CD4-positive, alpha-beta T cell treated with Interferon gamma for 1 hour (primary cell): ENCODE measurements at regions not wholly inside any gene's neighbourhood (a gene's known extent, or its start where the extent isn't known, plus 50 kb on each side); places are given as distances from the start of the nearest gene placed in this dataset.
"Not testable (repeated sequence)": the region's sequence is repeated elsewhere in the genome, so short reads cannot be mapped to it uniquely, and the experiment has no call there.

ENCODE experiments used
- DNase-seq: peaks from one replicate; pipeline ENCODE4 v3.0.0-alpha.2; 2020

DNA sequence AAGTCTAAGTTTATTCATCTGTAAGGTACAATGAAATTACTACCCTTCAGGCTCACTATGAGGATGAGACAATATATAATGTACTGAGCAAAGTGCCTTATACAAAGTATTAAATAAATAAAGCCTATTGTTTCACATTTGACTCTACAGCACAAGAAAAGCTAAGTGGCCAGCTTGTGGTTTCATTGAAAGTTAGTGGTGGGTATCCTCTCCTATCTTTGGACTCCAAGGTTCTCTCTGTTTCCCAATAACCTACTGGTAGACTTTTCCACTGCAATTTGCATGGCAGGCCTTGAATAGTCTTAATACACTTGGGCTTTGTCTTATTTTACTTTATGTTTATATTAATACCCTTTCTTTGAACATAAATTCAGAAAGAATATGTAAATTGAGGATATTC is 262.7 kb downstream of the DEPDC1B start:
- DNase-seq: no peak

DNA sequence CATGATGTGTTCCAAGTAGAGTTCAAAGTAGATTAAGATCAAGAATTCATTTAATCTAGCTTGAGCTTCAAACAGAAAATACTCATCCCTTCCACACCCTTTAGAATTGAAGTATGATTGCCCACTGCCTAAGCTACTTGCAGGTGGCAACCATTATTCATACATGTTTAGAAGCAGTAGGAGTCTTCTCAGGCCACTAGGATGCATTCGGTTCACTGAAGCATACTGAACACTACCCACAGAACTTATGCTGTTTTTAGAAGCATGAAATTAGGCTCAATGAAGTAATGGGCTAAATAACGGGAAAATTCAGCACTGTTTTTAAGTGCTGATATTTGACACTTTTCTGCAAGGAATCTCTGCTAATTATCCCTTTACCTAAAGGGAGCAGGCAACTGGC is 263.4 kb downstream of the DEPDC1B start:
- no peak for DNase-seq

DNA sequence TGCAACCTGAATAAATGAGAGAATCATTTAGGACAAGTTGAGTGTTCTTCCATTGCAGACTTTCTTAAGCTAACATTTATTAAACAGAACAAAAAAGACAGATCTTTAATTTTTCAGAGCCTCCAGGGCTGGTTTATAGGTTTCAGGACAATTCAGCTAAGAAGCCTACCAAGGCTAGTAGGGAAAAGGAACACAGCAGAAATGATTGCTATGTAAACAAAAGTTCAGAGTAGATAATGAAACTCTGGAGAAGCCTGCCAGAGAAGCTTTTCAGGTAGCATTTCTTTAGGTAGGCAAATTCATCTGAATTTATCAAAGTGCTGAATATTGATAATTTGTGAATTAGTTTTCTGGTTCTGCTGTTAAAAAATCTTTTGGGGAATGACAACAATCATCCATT is 264.2 kb downstream of the DEPDC1B start:
- no peak for DNase-seq

DNA sequence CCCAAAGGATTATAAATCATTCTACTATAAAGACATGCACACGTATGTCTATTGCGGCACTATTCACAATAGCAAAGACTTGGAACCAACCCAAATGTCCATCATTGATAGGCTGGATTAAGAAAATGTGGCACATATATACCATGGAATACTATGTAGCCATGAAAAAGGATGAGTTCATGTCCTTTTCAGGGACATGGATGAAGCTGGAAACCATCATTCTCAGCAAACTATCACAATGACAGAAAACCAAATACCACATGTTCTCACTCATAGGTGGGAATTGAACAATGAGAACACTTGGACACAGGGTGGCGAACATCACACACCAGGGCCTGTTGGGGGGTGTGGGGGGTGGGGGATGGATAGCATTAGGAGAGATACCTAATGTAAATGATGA is 273.8 kb downstream of the DEPDC1B start:
- DNase-seq: not testable (repeated sequence)

DNA sequence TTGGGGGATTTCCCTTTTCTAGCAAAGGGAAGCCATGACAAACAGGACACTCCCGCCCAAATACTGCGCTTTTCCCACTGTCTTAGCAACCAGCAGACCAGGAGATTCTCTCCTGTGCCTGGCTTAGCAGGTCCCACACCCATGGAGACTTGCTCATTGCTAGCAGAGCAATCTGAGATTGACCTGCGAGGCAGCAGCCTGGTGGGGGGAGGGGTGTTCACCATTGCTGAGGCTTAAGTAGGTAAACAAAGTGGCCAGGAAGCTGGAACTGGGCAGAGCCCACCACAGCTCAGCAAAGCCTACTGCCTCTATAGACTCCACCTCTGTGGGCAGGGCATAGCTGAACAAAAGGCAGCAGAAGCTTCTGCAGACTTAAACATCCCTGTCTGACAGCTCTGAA is 279.2 kb downstream of the DEPDC1B start:
- DNase-seq: not testable (repeated sequence)

DNA sequence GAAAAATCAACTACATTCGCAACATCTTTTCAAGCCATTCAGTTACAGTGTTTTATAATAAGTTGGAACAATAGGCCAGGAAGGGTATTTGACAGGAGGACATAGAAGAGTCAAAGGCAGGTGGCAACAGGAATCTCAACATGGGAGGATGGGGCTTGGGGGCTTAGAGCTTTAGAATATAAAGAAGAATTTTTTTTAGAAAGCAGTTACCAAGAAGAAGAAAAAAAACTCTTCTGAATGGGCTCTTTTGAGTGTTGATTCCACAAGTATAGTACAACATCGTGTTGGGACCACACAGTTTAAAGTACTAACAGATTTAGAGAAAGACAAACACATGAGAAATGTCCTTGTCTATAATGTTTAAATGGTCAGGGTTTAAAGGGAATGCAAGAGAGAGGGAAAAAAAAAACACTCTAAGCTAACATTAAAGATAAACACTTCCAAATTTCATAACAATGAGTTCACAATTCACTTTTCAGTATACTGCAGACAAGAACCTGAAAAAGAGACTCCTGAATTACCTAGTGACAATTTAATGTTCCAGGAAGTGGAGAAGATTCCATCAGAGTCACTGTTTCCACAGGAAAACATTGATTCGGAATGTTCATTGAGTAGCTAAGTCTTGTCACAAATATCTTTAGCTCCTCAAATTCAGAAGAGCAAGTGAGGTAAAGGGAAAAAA is 282.3 kb downstream of the DEPDC1B start:
- DNase-seq: no peak

DNA sequence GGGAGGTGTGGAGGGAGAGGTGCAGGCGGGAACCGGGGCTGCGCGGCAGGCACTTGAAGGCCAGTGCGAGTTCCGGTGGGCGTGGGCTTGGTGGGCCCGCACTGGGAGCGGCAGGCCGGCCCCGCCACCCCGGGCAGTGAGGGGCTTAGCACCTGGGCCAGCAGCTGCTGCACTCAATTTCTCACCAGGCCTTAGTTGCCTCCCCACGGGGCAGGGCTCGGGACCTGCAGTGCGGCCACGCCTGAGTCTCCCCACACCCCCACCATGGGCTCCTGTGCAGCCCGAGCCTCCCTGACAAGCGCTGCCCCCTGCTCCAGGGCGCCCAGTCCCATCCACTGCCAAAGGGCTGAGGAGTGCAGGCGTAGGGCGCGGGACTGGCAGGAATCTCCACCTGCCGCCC is 284.5 kb downstream of the DEPDC1B start:
- no peak for DNase-seq

DNA sequence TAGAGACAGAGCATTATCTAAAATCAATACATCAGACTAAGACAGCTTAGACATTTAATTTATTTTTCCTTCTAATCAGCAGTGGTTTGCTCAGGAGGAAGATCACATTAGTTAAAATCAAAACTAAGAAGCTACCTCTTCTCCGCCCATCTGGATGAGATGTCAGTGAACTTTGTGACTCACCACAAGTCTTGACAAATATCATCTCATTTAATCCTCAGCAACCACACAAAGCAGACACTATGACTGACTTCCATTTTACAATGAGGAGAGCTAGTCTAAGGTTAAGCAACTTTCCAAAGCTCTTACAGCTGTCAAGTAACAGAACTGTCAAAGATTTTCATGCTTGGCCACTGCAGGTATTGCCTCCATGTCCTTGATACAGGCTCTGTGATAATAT is 289.5 kb downstream of the DEPDC1B start:
- DNase-seq: no peak

DNA sequence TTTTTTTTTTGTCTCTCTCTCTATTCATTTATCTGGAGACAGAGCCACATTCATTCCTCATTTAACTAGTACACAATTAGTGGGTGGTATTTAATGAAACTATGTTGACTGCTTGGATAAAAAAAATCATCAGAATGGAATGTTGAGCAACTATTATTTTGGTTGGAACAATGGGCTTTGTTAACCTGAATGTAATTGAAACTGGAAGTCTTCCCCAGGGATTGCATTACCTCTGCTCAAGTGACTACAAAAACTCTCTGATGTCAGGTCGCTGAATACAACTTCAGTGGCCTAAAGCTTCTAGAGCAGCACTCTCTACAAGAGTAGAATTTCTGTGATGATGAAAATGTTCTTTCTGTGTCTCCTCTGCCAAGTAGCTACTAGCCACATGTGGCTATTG is 295.8 kb downstream of the DEPDC1B start:
- DNase-seq: no peak

DNA sequence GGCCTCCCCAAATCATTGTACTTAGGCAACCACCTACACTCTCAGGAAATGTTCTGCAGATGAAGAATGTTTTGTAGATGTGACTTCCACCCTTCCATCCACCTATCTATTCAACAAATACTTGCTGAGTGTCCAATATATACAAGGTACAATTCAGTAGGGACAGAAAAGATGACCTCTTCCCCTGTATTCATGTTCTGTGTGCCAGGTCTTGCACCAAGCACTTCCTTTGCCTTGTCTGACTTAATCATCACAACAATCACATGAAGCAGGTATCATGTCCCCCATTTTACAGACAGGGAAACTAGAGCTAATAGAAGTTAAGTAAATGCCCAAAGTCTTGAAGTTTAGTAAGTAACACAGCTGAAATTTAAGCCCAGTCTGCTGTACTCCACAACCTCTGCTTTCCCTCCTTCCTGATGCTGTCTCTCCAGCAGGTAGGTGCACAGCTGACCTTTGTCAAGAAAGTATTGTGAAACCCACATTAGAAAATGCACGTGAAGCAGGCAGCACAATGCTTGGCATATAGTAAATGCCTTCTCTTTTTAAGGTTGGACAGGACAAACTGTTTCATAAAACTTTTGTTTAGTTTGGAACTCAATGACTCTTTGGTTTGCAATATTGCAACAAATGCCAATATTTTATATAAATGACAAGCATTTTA is 296.5 kb downstream of the DEPDC1B start:
- no peak for DNase-seq

DNA sequence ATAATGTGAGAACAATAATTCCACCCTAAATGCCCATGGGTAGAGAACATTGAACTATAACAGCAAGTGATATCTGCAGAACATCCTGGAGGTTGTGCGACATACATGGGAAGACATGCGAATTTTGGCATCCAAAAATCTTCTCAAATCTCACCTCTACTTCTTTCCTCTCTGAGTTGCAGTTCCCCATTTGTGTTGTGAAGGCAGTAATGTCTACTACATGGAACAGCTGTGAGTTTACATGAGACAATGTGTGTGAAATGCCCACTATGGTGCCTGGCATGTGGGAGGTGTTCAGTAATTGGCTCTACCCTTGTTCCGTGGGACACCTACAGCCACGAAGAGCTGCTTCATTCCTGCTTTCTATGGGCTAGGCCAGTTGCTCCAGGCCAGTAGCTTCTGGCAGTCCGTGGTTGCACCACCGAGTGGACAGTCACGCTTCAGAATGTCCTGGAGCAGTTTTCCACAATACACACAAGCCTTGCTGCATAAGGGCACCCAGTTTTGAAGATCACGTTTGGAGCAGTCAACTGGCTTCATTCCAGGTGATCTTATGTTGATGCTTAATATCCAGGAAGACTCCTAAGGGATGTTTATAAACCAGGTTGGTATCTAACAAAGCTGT is 297.7 kb downstream of the DEPDC1B start:
- DNase-seq: no peak

DNA sequence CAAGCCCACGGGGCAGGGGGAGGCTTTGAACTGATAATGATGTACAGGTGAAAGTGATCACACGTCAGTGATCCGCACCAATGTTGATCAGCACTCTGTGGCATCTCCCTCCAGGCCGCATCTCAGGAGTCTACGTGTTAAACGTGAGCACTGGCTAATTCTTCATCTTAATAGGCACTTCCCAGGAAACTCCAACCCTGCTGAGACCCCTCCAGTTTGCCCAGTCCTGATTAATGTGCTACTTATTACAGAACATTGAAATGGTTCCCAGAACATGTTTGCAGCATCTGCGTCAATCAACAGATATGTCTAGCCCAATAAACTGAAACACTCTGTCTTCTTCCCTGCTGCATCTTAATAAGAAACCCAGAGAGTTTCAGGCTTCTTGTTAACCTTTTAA is 298.4 kb downstream of the DEPDC1B start:
- DNase-seq: no peak

DNA sequence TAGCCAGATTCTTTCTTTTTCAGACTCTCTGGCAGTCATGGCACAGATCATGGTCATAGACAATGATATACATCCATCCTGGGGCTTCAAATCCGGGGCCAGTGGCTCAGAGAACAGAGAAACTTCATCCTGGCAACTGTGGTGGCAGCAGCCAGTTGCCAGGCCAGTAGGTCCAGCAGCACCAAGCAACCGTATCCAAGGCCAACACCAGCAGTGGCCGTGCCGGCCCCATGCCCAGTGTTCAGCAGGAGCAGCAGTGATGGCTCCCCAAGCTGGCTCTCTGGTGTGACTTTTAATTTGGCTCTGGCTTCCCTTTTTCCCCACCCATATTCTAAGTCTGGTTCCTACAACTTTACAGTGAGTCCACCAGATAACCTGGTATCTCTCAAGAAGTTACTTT is 300.5 kb downstream of the DEPDC1B start:
- no peak for DNase-seq

DNA sequence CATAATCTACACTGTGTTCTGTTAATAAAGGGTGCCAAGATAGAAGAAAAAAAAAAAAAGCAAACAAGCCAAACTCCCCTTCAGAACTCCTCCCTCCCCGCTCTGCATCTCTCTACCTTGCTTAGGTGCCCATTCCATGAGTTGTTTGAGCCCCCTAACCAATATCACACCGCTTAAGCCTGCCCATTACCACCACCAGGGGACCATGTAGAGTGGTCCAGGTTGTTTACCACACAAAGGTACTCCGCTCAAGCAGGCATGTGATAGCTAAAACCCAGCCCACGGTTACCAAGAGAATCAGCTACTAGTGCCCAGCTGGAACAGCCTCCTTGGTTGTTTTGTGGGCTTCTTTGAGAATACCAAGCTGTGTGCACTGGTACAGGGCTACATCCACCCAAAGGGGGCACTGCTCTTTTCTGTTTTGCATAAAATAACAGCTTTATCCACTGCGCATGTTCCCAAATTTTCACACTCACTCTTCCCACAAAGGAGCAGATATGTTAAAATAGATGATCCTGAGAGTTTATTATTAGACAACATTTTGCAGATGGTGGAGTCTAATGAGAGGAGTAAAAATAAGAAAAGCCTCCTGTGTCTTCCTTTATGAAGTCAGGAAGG is 304.1 kb downstream of the DEPDC1B start:
- no peak for DNase-seq

DNA sequence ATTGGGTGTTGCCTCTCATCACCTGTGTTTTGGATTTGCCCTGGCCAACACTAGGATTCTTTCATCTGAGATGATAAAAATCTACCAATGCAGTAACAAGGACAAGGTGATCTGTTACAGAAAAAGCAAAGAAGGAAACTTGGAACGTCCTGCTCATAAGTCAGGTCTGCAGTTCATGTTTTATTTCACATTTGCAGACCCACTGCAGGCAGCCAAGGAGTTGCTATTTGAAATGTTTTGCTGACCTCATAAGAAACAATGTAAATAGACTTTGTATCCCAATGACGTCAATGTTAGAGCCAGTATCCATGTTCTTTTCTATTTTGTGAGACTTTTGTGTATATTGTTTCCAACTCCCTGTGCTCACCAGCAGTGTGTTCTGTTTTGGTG is 312.9 kb downstream of the DEPDC1B start:
- no peak for DNase-seq

DNA sequence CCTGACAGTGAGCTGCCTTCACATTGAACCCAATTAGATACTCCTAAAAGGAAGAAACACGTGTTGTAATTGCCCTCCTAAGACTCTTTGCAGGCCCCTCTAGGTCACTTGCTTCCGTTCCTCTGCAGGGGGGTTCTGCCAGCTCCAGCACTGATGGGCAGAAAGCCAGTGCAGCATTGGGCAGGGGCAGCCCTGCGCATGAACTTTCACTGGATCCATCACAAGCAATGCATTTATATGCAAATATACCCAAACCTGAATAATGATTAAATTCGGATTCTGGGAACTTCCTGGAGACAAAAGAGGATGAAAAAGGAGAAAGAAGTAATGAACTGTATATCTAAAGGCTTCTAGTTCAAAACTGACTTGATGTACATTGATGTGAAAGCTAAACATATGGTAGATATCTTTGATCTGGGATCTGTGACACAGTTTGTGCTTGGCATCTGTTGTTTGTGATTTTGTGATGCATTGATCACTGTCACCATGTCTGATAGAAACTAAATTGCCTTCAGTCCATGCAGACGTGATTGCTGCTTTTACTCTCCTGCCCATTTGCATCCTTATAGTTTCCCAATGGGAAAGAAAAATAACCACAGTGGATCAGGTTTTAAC is 313.4 kb downstream of the DEPDC1B start:
- DNase-seq: no peak

DNA sequence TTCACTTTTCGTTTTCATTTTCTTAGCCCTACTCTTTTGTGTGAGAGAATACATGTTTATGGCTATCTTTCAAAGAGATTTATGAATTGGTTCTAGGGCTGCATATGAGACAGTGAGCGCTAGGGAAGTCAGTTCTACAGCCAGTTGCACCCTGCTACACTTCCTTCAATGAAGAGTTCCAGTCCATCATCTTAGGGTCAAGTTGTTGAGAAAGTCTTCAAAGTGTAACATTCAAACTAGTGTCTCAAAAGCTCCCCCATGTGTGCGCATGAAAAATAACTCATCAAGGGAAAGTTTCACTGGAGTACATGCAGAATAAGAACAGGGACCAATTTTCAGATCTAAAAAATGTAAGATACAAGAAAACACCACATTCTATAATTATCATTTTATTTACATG is 317.2 kb downstream of the DEPDC1B start:
- DNase-seq: no peak

DNA sequence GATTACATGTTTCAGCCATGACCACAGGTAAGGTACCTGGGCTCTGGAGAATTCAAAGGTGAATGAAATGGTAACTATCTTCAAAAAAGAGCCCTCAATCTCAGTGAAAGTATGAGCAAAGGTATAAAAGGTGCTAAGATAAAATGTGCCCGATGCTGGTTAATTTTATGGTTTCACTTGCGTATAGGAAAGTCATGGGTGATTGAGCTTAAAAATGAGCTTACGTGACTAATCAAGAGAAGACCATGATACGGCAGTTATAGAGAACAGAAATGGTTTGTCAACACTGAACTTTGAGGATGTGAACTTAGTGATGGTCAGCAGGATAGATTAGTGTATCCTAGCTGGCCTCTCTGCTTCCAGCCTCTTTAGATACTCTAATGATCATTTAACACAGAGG is 320.1 kb downstream of the DEPDC1B start:
- DNase-seq: no peak

DNA sequence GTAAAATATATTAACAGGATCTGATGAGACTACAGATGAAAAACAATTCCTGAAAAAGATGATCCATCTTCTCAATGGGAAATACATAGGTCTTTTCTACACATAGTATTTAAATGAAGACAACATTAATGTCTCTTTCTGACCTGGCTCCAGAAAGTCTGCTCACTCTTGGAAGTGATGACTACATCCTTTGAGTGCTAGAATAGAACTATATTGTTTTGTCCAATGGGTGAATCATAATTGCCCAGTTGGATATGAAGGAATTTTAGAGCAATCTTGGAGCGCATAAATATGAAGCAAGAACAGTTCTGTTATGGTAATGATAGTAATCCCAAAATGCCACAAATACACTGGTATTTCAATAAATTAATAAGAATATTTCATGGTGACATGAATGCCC is 322.1 kb downstream of the DEPDC1B start:
- DNase-seq: no peak

DNA sequence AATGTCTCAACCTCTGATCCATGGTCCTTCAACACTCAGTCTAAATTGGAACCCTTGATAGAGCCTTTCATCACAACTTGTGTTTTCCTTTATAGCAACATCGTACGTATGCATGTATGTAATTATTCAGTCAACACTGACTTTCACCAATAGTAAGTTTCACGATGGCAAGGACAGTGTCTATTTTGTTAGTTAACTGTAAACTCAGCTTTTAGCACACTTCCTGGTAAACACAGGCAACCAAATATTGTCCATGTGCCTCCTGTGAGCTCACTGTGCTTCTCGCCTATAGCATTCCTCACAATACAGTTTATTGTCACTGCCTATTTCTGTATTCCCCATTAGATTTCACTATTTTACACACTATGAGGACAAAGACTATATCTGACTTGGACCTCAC is 323.1 kb downstream of the DEPDC1B start:
- no peak for DNase-seq

DNA sequence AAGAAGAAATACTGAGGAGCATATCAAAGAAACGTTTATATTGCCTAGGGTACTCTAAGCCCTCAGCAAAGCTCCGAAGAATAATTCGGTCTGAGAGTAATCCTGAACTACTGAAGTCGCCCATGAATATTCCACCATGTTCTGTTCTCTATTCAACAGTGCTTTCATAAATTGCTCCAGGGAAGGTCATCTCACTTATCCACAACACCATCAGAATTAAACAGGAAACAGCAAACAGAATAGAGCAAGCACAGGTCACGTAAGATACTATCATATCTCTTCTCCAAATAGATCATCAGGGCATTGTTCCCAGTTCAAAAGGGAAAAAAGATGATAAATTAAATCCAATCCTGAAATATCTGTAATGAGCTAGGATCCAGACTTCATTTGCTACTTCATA is 325.6 kb downstream of the DEPDC1B start:
- DNase-seq: no peak

DNA sequence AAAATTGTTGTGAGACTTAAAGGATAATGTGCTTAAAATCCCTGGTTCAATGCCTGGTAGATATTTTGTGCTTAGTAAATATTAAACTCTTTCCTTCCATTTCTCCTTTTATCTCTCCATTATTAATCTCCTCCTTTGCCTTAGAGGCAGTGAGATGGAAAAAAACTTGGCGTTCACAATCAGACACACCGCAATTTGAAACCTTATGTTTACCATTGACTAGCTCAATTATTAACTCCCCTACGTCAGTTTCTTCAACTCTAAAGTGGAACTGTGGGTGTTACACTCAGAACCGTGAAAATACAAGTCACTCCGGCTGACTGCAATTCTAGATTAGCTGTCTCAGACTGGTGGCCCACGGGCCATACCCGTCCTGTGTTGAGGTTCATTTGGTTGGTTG is 327.2 kb downstream of the DEPDC1B start:
- DNase-seq: no peak

DNA sequence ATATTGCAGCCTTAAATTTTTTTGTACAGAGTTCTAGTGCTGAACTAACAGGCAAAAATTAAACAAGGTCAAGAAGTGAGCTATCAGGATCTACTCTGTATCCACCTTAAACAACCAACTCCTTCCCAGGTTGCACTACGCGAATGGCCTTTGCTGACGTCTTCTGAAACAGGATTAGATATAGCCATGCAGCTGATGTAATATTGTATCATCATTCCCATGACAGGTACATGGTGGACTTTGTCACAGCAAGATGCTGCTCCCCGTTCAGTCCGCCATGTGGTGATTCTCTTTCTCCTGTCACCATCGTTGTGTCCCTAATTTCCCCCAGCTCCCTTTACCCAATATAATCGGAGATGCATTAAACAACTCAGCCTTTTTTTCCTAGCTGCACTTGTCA is 328.9 kb downstream of the DEPDC1B start:
- no peak for DNase-seq

DNA sequence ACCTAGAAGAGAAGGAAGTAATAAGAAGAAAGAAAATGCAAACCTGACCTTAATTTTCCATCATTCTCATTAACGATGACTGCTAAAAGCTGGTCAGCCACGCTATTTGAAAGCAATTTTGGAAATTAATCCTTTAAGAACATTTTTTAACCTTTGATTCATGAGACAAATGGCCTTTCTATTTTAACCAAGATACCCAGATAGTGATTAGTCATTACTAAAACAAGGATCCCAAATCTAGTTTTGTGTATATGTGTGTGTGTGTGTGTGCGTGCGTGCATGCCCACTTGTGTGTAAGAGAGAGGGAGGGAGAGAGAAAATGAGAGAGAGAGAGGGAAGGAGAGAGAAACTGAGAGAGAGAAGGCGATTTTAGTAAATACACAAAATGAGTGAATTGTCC is 329.5 kb downstream of the DEPDC1B start:
- no peak for DNase-seq
